Thoracic aorta (tissue), 2 donors: ENCODE measurements at regions not wholly inside any gene's neighbourhood (a gene's known extent, or its start where the extent isn't known, plus 50 kb on each side); places are given as distances from the start of the nearest gene placed in this dataset.

Experiments
- ATAC-seq: fragments of 150-250 bp; one replicate; pipeline ENCODE4 v1.8.0; 2017; ENCODE audit warnings: low read depth; ENCODE audit not compliant: insufficient number of reproducible peaks, low FRiP score
- DNase-seq: peaks from one replicate; pipeline ENCODE4 v3.0.0-alpha.2; 2020; ENCODE audit warnings: low spot score
- H3K27ac ChIP-seq, 2 donors: fragments of 200-600 bp; sonication (generic); 1 replicate in 1 of 2; 2 replicates in 1 of 2; pipeline ENCODE4 v1.5.1; 2016; ENCODE audit warnings: mild to moderate bottlenecking in 2 of 2, moderate library complexity in 2 of 2
- H3K27me3 ChIP-seq: fragments of 200-600 bp; sonication (generic); replicated peaks from 2 replicates; pipeline ENCODE4 v1.6.0; 2016; ENCODE audit warnings: mild to moderate bottlenecking; ENCODE audit not compliant: insufficient read depth
- H3K36me3 ChIP-seq: fragments of 200-600 bp; sonication (generic); one replicate; pipeline ENCODE4 v1.5.1; 2016
- H3K4me1 ChIP-seq, 2 donors: fragments of 200-600 bp; sonication (generic); 1 replicate in 1 of 2; 2 replicates in 1 of 2; pipeline versions ENCODE4 v1.5.1 to v1.6.0; 2016; ENCODE audit warnings: low read depth in 2 of 2, mild to moderate bottlenecking in 1 of 2; ENCODE audit not compliant: control insufficient read depth in 1 of 2
- H3K4me3 ChIP-seq: fragments of 200-600 bp; sonication (generic); 2 replicates; pipeline ENCODE4 v1.5.1; 2016; ENCODE audit warnings: mild to moderate bottlenecking
- H3K9me3 ChIP-seq: fragments of 200-600 bp; sonication (generic); 2 replicates; pipeline ENCODE4 v1.5.1; 2016
- TF ChIP-seq, protein P1 (sequence below): fragments of 200-600 bp; sonication (generic); IDR thresholded peaks from one replicate; pipeline ENCODE4 v1.5.1; 2019; ENCODE audit warnings: antibody characterized with exemption

DNA sequence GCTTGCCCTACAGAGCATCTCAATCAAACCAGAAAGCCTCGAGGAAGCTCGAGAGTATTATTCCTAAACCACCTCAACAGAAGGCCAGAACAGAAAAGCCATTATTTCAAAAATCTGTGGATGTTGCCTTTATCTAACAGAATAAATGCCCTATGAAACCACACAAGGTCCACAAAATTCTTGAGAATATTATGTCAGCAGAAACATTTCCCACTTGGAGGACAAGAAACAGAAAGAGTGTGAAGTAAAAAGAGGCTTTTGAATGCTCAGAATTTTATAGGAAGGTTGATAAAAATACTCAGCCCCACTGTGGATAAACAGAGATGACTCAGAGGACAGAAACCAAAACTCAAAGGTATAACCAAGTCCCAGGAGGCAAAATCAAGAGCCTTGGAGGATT is 146.4 kb upstream of the LRRC7 start:
- no peaks in the 10 kb centered on the region for H3K4me1 ChIP-seq
- TF ChIP-seq, protein P1, sequence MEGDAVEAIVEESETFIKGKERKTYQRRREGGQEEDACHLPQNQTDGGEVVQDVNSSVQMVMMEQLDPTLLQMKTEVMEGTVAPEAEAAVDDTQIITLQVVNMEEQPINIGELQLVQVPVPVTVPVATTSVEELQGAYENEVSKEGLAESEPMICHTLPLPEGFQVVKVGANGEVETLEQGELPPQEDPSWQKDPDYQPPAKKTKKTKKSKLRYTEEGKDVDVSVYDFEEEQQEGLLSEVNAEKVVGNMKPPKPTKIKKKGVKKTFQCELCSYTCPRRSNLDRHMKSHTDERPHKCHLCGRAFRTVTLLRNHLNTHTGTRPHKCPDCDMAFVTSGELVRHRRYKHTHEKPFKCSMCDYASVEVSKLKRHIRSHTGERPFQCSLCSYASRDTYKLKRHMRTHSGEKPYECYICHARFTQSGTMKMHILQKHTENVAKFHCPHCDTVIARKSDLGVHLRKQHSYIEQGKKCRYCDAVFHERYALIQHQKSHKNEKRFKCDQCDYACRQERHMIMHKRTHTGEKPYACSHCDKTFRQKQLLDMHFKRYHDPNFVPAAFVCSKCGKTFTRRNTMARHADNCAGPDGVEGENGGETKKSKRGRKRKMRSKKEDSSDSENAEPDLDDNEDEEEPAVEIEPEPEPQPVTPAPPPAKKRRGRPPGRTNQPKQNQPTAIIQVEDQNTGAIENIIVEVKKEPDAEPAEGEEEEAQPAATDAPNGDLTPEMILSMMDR: no peak
- no peak for DNase-seq

DNA sequence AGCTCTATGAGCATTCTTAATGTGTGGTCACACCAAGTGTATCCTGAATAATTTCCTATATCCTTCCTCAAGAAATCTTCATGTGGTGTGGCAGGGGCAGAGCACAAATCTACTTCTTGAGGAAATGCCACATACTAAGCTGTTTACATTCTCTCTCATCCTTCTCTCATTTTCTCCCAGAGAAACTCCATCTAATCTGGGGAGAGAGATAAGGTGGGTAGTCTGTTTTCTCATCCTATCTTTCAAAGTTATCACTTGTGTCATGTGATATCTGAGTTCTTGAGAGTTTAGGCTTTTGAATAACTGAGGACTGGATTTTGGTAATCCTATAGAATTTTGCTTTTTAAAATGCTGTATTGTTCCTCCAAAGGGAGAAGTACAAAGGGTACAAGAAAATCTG is 141.9 kb upstream of the LRRC7 start:
- TF ChIP-seq, protein P1: no peak
- H3K27me3 ChIP-seq: no peaks in the 10 kb centered on the region
- no peak overlapping the region for H3K27ac ChIP-seq
- H3K4me1 ChIP-seq: no peaks in the 10 kb centered on the region
- H3K4me3 ChIP-seq: no peak overlapping the region
- DNase-seq (no peak), ATAC-seq (no peak)
- no peaks in the 10 kb centered on the region for H3K36me3 ChIP-seq
- H3K9me3 ChIP-seq: no peaks in the 10 kb centered on the region

More for the DNA sequence above, 146.4 kb upstream of the LRRC7 start:
- Histone ChIP-seq H3K4me3 (no peak overlapping the region), H3K27me3 (no peaks in the 10 kb centered on the region), H3K27ac (no peak overlapping the region), H3K36me3 (no peaks in the 10 kb centered on the region), H3K9me3 (no peaks in the 10 kb centered on the region)
- no peak for ATAC-seq

DNA sequence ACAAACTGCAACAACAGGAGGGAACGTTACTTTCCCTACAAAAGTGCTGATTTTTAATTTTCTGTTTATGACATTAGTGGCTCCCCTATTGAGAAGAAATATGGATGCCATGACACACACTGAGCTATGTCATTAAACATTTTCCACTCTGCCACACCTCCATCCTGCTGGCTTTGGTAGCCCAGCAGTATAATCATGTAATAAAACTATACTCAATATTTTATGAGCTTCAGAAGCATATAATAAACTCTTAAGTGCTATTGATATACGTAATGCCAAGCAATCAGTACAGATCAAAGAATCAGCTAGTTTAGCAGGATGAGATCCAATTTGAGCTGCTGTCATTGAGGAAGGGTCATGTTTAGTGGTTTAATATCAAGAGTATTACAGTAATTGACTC is 141.3 kb upstream of the LRRC7 start:
- ATAC-seq (no peak), DNase-seq (no peak)
- TF ChIP-seq, protein P1: no peak
- Histone ChIP-seq H3K4me1 (no peaks in the 10 kb centered on the region), H3K27ac (no peak overlapping the region), H3K4me3 (no peak overlapping the region), H3K36me3 (no peaks in the 10 kb centered on the region), H3K9me3 (no peaks in the 10 kb centered on the region), H3K27me3 (no peaks in the 10 kb centered on the region)

DNA sequence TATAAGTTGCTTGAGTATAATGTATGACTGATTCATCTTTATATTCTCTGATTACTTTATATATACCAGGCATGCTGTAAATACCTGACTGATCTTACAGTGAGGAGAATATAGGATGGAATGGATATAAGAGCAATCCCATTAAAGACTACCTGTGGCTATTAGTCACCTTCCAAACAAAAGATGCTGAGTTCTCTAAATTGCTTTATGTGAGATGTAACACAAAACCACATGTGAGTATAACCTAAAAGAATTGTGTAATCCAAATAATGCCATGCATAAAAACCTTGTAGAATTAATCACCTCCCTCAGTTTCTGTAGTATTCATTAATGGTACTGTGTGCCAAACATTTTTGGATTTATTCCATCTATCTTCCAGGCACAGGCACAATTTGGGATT is 134.6 kb upstream of the LRRC7 start:
- no peak overlapping the region for H3K4me3 ChIP-seq
- DNase-seq: no peak
- no peaks in the 10 kb centered on the region for H3K27me3 ChIP-seq
- no peaks in the 10 kb centered on the region for H3K36me3 ChIP-seq
- ATAC-seq: no peak
- H3K4me1 ChIP-seq: no peaks in the 10 kb centered on the region
- TF ChIP-seq, protein P1: no peak
- H3K9me3 ChIP-seq: no peaks in the 10 kb centered on the region
- H3K27ac ChIP-seq: no peak overlapping the region

DNA sequence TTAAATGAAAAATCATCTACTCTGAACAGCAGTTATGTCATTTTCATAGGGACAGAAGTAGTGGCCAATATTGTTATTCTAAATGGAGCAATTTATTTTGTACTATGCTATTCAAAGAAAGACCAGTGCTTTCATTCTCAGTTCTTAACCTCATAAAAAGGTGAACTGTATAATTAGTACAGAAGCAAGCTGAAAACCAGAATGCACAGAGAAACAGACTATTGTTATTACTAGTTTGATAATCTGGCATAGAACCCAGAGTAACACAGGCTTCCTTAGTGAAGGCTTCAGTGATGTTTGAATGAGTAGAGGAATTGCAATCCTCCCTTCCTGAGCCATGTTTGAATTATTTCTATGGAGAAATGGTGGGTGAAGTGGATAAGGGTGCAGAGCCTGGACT is 131.6 kb upstream of the LRRC7 start:
- DNase-seq (no peak), ATAC-seq (no peak)
- H3K4me1 ChIP-seq: no peaks in the 10 kb centered on the region
- no peaks in the 10 kb centered on the region for H3K9me3 ChIP-seq
- TF ChIP-seq, protein P1: no peak
- H3K4me3 ChIP-seq: no peak overlapping the region
- H3K27ac ChIP-seq: no peak overlapping the region
- H3K36me3 ChIP-seq: no peaks in the 10 kb centered on the region
- H3K27me3 ChIP-seq: no peaks in the 10 kb centered on the region
